K562 (cell line): ENCODE measurements at regions not wholly inside any gene's neighbourhood (a gene's known extent, or its start where the extent isn't known, plus 50 kb on each side); places are given as distances from the start of the nearest gene placed in this dataset.

Experiments
- C11orf30 ChIP-seq: fragments of 450-650 bp; IDR thresholded peaks from 2 replicates; pipeline ENCODE4 v1.6.1; 2016; ENCODE audit warnings: low read depth, mild to moderate bottlenecking
- CBFA2T3 ChIP-seq: fragments of 450-650 bp; IDR thresholded peaks from 2 replicates; pipeline ENCODE4 v1.6.1; 2017
- CHD4 ChIP-seq: fragments of 200-600 bp; sonication (generic); IDR thresholded peaks from 3 replicates; pipeline ENCODE4 v1.6.1; 2012; ENCODE audit warnings: low read depth, mild to moderate bottlenecking, mixed read lengths, low read length, inconsistent platforms; ENCODE audit not compliant: insufficient read depth, insufficient replicate concordance, poor library complexity, severe bottlenecking
- CXXC5 ChIP-seq: fragments of 250-450 bp; sonication (Bioruptor Pico); IDR thresholded peaks from 2 replicates; pipeline ENCODE4 v1.8.0; 2022; ENCODE audit warnings: inconsistent platforms, mild to moderate bottlenecking, moderate library complexity
- GTF2E2 ChIP-seq: fragments of 200-800 bp; sonication (Bioruptor generic); IDR thresholded peaks from 2 replicates; pipeline ENCODE4 v1.6.1; 2016; ENCODE audit warnings: missing genetic modification characterization, missing compliant biosample characterization
- NR2C1 ChIP-seq, 2 experiments: fragments of 450-650 bp; IDR thresholded peaks; 2 replicates each; pipeline ENCODE4 v1.6.1; 2017; ENCODE audit warnings: mild to moderate bottlenecking in 2 of 2, antibody characterized with exemption in 1 of 2, inconsistent platforms in 1 of 2, missing compliant biosample characterization in 1 of 2, missing genetic modification characterization in 1 of 2
- RBM15 ChIP-seq: fragments of 200-400 bp; formaldehyde crosslinking; IDR thresholded peaks from 2 replicates; pipeline ENCODE4 v1.6.1; 2018; ENCODE audit warnings: mild to moderate bottlenecking, low read length, moderate library complexity; ENCODE audit not compliant: insufficient read depth
- SIX5 ChIP-seq, 2 experiments: IDR thresholded peaks; 2 replicates each; pipeline ENCODE4 v1.6.1; 2011; ENCODE audit warnings: low read length in 2 of 2, borderline replicate concordance in 1 of 2, low read depth in 1 of 2, mild to moderate bottlenecking in 1 of 2, moderate library complexity in 1 of 2; ENCODE audit not compliant: insufficient read depth in 1 of 2
- ZNF224 ChIP-seq: sonication (generic); formaldehyde crosslinking; IDR thresholded peaks from 2 replicates; pipeline ENCODE4 v1.8.0; 2022; ENCODE audit warnings: mild to moderate bottlenecking, missing genetic modification reagents
- ZNF77 ChIP-seq: fragments of 250-450 bp; sonication (Bioruptor Pico); IDR thresholded peaks from 2 replicates; pipeline ENCODE4 v1.5.0; 2020
- TF ChIP-seq, protein P1 (sequence below): sonication (generic); formaldehyde crosslinking; IDR thresholded peaks from 2 replicates; pipeline ENCODE4 v1.9.0; 2022; ENCODE audit warnings: mild to moderate bottlenecking, missing genetic modification reagents
- TF ChIP-seq, protein P2 (sequence below): fragments of 450-650 bp; formaldehyde crosslinking; IDR thresholded peaks from 2 replicates; pipeline ENCODE4 v1.4.0; 2020; ENCODE audit warnings: mild to moderate bottlenecking, mixed read lengths
- TF ChIP-seq, protein P3 (sequence below): fragments of 450-650 bp; IDR thresholded peaks from 2 replicates; pipeline ENCODE4 v1.6.1; 2016; ENCODE audit warnings: mild to moderate bottlenecking, moderate library complexity

DNA sequence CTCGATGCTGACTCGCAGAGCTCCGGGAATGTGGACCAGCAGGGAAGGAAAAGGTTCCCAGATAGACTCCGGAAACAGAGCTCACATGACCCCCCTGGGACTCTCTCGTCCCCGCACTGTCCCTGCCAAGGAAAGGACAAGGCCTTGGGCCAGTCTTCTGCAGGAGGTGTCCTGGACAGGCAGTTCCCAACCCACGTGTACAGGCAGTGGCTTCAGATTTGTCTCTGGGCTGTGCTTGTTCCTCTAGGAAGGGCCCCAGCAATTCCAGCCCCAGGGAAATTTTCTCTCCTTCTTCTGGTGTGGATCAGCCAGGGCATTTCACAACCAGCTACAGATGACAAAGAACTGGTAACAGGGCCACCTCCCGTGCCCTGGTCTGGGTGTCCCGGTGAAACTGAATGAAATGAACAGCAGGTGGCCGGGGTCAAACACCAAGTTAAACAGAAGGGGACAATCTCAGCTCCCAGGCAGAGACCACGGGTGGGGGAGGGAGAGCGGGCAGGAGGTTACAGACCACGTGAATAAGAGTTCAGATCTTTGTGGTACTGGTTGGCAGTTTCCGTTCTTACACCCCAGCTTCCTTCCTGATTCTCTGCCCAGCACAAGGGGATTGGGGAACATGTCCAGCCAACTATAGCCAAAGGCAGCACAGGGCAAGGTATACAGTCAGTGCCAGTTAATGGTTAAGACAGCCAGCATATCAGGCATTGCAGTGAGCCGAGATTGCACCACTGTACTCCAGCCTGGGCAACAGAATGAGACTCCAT, 52.2 kb upstream of the CAB39 start (continued):
- TF ChIP-seq, protein P1, sequence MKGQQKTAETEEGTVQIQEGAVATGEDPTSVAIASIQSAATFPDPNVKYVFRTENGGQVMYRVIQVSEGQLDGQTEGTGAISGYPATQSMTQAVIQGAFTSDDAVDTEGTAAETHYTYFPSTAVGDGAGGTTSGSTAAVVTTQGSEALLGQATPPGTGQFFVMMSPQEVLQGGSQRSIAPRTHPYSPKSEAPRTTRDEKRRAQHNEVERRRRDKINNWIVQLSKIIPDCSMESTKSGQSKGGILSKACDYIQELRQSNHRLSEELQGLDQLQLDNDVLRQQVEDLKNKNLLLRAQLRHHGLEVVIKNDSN (CRISPR knock-in tag), result no peak; the same call in 1 of the 2 replicates
- TF ChIP-seq, protein P2, sequence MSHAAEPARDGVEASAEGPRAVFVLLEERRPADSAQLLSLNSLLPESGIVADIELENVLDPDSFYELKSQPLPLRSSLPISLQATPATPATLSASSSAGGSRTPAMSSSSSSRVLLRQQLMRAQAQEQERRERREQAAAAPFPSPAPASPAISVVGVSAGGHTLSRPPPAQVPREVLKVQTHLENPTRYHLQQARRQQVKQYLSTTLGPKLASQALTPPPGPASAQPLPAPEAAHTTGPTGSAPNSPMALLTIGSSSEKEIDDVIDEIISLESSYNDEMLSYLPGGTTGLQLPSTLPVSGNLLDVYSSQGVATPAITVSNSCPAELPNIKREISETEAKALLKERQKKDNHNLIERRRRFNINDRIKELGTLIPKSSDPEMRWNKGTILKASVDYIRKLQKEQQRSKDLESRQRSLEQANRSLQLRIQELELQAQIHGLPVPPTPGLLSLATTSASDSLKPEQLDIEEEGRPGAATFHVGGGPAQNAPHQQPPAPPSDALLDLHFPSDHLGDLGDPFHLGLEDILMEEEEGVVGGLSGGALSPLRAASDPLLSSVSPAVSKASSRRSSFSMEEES (CRISPR knock-in tag), result no peak
- TF ChIP-seq GTF2E2 (tag), result 0 out of 2 replicates have a peak, but pooled peaks have one; percentile 3
- no peak for TF ChIP-seq RBM15
- no peak for TF ChIP-seq ZNF224
- TF ChIP-seq SIX5 (IDR thresholded peaks at IDR 0.05; ENCODE audit: borderline replicate concordance in 1 of 2, insufficient read depth in 1 of 2, low read depth in 1 of 2, low read length in 2 of 2), result no peak
- TF ChIP-seq CBFA2T3, result peak; percentile 63
- TF ChIP-seq CXXC5 (CRISPR knock-in tag), result 0 out of 2 replicates have a peak, but pooled peaks have one; percentile 18
- TF ChIP-seq ZNF77, result no peak
- 0 out of 2 replicates have a peak, but pooled peaks have one; percentile 20 for TF ChIP-seq NR2C1 (IDR thresholded peaks at IDR 0.05)
- no peak for TF ChIP-seq NR2C1 (tag; IDR thresholded peaks at IDR 0.05)
- no peak for TF ChIP-seq C11orf30
- TF ChIP-seq, protein P3, sequence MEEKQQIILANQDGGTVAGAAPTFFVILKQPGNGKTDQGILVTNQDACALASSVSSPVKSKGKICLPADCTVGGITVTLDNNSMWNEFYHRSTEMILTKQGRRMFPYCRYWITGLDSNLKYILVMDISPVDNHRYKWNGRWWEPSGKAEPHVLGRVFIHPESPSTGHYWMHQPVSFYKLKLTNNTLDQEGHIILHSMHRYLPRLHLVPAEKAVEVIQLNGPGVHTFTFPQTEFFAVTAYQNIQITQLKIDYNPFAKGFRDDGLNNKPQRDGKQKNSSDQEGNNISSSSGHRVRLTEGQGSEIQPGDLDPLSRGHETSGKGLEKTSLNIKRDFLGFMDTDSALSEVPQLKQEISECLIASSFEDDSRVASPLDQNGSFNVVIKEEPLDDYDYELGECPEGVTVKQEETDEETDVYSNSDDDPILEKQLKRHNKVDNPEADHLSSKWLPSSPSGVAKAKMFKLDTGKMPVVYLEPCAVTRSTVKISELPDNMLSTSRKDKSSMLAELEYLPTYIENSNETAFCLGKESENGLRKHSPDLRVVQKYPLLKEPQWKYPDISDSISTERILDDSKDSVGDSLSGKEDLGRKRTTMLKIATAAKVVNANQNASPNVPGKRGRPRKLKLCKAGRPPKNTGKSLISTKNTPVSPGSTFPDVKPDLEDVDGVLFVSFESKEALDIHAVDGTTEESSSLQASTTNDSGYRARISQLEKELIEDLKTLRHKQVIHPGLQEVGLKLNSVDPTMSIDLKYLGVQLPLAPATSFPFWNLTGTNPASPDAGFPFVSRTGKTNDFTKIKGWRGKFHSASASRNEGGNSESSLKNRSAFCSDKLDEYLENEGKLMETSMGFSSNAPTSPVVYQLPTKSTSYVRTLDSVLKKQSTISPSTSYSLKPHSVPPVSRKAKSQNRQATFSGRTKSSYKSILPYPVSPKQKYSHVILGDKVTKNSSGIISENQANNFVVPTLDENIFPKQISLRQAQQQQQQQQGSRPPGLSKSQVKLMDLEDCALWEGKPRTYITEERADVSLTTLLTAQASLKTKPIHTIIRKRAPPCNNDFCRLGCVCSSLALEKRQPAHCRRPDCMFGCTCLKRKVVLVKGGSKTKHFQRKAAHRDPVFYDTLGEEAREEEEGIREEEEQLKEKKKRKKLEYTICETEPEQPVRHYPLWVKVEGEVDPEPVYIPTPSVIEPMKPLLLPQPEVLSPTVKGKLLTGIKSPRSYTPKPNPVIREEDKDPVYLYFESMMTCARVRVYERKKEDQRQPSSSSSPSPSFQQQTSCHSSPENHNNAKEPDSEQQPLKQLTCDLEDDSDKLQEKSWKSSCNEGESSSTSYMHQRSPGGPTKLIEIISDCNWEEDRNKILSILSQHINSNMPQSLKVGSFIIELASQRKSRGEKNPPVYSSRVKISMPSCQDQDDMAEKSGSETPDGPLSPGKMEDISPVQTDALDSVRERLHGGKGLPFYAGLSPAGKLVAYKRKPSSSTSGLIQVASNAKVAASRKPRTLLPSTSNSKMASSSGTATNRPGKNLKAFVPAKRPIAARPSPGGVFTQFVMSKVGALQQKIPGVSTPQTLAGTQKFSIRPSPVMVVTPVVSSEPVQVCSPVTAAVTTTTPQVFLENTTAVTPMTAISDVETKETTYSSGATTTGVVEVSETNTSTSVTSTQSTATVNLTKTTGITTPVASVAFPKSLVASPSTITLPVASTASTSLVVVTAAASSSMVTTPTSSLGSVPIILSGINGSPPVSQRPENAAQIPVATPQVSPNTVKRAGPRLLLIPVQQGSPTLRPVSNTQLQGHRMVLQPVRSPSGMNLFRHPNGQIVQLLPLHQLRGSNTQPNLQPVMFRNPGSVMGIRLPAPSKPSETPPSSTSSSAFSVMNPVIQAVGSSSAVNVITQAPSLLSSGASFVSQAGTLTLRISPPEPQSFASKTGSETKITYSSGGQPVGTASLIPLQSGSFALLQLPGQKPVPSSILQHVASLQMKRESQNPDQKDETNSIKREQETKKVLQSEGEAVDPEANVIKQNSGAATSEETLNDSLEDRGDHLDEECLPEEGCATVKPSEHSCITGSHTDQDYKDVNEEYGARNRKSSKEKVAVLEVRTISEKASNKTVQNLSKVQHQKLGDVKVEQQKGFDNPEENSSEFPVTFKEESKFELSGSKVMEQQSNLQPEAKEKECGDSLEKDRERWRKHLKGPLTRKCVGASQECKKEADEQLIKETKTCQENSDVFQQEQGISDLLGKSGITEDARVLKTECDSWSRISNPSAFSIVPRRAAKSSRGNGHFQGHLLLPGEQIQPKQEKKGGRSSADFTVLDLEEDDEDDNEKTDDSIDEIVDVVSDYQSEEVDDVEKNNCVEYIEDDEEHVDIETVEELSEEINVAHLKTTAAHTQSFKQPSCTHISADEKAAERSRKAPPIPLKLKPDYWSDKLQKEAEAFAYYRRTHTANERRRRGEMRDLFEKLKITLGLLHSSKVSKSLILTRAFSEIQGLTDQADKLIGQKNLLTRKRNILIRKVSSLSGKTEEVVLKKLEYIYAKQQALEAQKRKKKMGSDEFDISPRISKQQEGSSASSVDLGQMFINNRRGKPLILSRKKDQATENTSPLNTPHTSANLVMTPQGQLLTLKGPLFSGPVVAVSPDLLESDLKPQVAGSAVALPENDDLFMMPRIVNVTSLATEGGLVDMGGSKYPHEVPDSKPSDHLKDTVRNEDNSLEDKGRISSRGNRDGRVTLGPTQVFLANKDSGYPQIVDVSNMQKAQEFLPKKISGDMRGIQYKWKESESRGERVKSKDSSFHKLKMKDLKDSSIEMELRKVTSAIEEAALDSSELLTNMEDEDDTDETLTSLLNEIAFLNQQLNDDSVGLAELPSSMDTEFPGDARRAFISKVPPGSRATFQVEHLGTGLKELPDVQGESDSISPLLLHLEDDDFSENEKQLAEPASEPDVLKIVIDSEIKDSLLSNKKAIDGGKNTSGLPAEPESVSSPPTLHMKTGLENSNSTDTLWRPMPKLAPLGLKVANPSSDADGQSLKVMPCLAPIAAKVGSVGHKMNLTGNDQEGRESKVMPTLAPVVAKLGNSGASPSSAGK, result peak; percentile 38
- no peak for TF ChIP-seq CHD4
